Loucy (cell line): ENCODE measurements at regions not wholly inside any gene's neighbourhood (a gene's known extent, or its start where the extent isn't known, plus 50 kb on each side); places are given as distances from the start of the nearest gene placed in this dataset.

Experiments
- H2AFZ ChIP-seq: fragments of 200-600 bp; sonication (generic); 2 replicates; pipeline ENCODE4 v1.6.0; 2016; ENCODE audit warnings: antibody characterized with exemption, mild to moderate bottlenecking, low read length, moderate library complexity
- H3F3A ChIP-seq: fragments of 200-600 bp; 2 replicates; pipeline ENCODE4 v1.6.0; 2016; ENCODE audit warnings: antibody characterized with exemption, low read depth, mild to moderate bottlenecking
- H3K27me3 ChIP-seq: fragments of 200-600 bp; sonication (generic); 2 replicates; pipeline ENCODE4 v1.6.1; 2014; ENCODE audit warnings: low read length, mild to moderate bottlenecking; ENCODE audit not compliant: insufficient read depth, poor library complexity, severe bottlenecking
- H3K36me3 ChIP-seq: fragments of 200-600 bp; sonication (generic); 2 replicates; pipeline ENCODE4 v1.6.1; 2016; ENCODE audit warnings: low read length; ENCODE audit not compliant: insufficient read depth
- H3K4me1 ChIP-seq: fragments of 200-600 bp; sonication (generic); 2 replicates; pipeline ENCODE4 v1.5.1; 2014; ENCODE audit warnings: low read length, mild to moderate bottlenecking; ENCODE audit not compliant: insufficient read depth, poor library complexity, severe bottlenecking
- H3K4me2 ChIP-seq: fragments of 200-600 bp; sonication (generic); 2 replicates; pipeline ENCODE4 v1.6.0; 2014; ENCODE audit warnings: antibody characterized with exemption, low read length, low read depth, mild to moderate bottlenecking; ENCODE audit not compliant: poor library complexity, severe bottlenecking
- H3K4me3 ChIP-seq: fragments of 200-600 bp; sonication (generic); 2 replicates; pipeline ENCODE4 v1.5.1; 2014; ENCODE audit warnings: low read length, mild to moderate bottlenecking, mixed read lengths; ENCODE audit not compliant: poor library complexity, severe bottlenecking
- H3K79me2 ChIP-seq: fragments of 200-600 bp; sonication (generic); 2 replicates; pipeline ENCODE4 v1.6.1; 2014; ENCODE audit warnings: low read length; ENCODE audit not compliant: insufficient read depth
- H3K9ac ChIP-seq: fragments of 200-600 bp; sonication (generic); 2 replicates; pipeline ENCODE4 v1.6.0; 2014; ENCODE audit warnings: mild to moderate bottlenecking, low read depth, low read length, moderate library complexity; ENCODE audit not compliant: poor library complexity, severe bottlenecking
- H3K9me2 ChIP-seq: fragments of 200-600 bp; sonication (generic); replicated peaks from 2 replicates; pipeline ENCODE4 v1.6.1; 2016; ENCODE audit warnings: low read depth, low read length, mixed read lengths
- H3K9me3 ChIP-seq: fragments of 200-600 bp; sonication (generic); 2 replicates; pipeline ENCODE4 v1.6.1; 2014; ENCODE audit warnings: mild to moderate bottlenecking, antibody characterized with exemption, low read length, low read depth; ENCODE audit not compliant: insufficient read depth
- H4K20me1 ChIP-seq: fragments of 200-600 bp; sonication (generic); 2 replicates; pipeline ENCODE4 v1.6.0; 2014; ENCODE audit warnings: antibody characterized with exemption, low read length, mild to moderate bottlenecking; ENCODE audit not compliant: insufficient read depth, poor library complexity, severe bottlenecking
- EZH2phosphoT487 ChIP-seq: fragments of 200-600 bp; IDR thresholded peaks from 2 replicates; pipeline ENCODE4 v1.6.1; 2018; ENCODE audit warnings: antibody characterized with exemption, mild to moderate bottlenecking, moderate library complexity, borderline replicate concordance
- TF ChIP-seq, protein P1 (sequence below): fragments of 200-600 bp; sonication (generic); conservative IDR thresholded peaks from 2 replicates; pipeline ENCODE4 v1.5.1; 2014; ENCODE audit warnings: mild to moderate bottlenecking, antibody characterized with exemption, low read length

DNA sequence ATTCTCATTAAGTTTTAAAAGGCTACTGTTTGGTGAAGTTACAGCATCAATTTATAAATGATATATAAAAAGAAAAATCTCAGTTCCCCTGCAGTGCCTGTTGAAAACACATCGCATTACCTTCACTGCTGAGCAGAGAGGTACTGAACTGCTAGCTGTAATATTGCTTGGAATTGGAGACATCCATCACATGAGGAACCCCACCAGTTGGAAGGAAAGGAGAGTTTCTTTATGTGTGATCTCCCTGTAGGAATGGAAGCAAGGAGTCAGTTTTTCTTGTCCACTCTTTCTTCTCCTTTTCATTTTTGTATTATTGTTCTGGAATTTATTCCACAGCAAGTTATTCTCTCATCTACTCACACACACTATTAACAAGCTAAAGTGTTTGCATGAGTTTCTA, 1586.0 kb upstream of the PRR20A start:
- no peaks in the 10 kb centered on the region for H4K20me1 ChIP-seq
- H3K36me3 ChIP-seq = no peaks in the 10 kb centered on the region
- H3K79me2 ChIP-seq = no peaks in the 10 kb centered on the region
- H3K27me3 ChIP-seq = no peaks in the 10 kb centered on the region
- no peak overlapping the region for H3K4me3 ChIP-seq
- H3F3A ChIP-seq = no peaks in the 10 kb centered on the region
- no peaks in the 10 kb centered on the region; the same call in 1 of the 2 replicates for H3K9me2 ChIP-seq
- H3K9ac ChIP-seq = no peak overlapping the region
- no peaks in the 10 kb centered on the region for H3K9me3 ChIP-seq
- no peak for TF ChIP-seq EZH2phosphoT487
- TF ChIP-seq, protein P1, sequence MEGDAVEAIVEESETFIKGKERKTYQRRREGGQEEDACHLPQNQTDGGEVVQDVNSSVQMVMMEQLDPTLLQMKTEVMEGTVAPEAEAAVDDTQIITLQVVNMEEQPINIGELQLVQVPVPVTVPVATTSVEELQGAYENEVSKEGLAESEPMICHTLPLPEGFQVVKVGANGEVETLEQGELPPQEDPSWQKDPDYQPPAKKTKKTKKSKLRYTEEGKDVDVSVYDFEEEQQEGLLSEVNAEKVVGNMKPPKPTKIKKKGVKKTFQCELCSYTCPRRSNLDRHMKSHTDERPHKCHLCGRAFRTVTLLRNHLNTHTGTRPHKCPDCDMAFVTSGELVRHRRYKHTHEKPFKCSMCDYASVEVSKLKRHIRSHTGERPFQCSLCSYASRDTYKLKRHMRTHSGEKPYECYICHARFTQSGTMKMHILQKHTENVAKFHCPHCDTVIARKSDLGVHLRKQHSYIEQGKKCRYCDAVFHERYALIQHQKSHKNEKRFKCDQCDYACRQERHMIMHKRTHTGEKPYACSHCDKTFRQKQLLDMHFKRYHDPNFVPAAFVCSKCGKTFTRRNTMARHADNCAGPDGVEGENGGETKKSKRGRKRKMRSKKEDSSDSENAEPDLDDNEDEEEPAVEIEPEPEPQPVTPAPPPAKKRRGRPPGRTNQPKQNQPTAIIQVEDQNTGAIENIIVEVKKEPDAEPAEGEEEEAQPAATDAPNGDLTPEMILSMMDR = no peak
- no peak overlapping the region for H3K4me2 ChIP-seq
- no peaks in the 10 kb centered on the region for H3K4me1 ChIP-seq
- no peak overlapping the region for H2AFZ ChIP-seq

DNA sequence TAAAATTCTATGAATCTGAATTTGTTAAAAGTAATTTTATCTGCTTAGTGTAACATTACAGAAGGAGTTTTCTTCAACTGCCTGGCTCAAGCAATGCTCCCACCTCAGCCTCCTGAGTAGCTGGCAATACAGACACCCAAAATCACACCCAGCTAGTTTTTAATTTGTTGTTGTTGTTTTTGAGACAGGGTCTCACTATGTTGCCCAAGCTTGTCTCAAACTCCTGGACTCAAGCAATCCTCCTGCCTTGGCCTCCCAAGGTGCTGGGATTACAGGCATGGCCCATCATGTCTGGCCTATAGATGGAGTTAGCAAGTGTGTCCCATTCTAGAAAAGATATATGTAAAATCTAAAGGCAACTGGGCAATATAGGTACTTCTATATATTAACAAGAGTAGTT, 1580.4 kb upstream of the PRR20A start:
- Histone ChIP-seq H3K9me3 (no peaks in the 10 kb centered on the region), H3K4me3 (no peak overlapping the region), H3F3A (no peaks in the 10 kb centered on the region), H3K79me2 (no peaks in the 10 kb centered on the region), H2AFZ (no peak overlapping the region), H3K4me2 (no peak overlapping the region), H3K9ac (no peak overlapping the region), H3K27me3 (no peaks in the 10 kb centered on the region), H3K9me2 (no peaks in the 10 kb centered on the region), H4K20me1 (no peaks in the 10 kb centered on the region), H3K4me1 (no peaks in the 10 kb centered on the region), H3K36me3 (no peaks in the 10 kb centered on the region)
- TF ChIP-seq, protein P1 = no peak
- TF ChIP-seq EZH2phosphoT487 = no peak

DNA sequence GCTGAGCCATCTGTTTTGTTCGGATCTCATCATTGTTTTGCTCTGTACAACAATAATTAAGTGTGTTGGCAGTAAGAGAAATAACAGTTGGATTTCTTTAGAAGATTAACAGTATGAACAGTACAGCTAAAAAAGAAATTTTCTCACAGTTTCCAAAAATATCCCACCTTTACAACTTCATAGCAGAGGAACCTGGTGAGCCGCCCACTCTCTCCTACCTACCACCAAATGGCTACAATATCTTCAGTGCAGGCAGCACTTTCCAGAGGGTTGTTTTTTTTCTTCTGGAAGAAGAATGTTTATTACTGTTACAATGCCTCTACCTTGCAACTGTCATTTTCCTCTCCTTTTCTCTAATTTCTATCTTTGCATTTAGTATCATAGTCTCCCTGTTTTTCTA, 1577.5 kb upstream of the PRR20A start:
- no peaks in the 10 kb centered on the region for H3F3A ChIP-seq
- H3K4me3 ChIP-seq = no peak overlapping the region
- H3K9ac ChIP-seq = no peak overlapping the region
- no peak overlapping the region for H2AFZ ChIP-seq
- no peaks in the 10 kb centered on the region for H3K9me2 ChIP-seq
- H3K4me1 ChIP-seq = no peaks in the 10 kb centered on the region
- no peaks in the 10 kb centered on the region for H3K27me3 ChIP-seq
- H4K20me1 ChIP-seq = no peaks in the 10 kb centered on the region
- no peaks in the 10 kb centered on the region for H3K36me3 ChIP-seq
- H3K9me3 ChIP-seq = no peaks in the 10 kb centered on the region
- no peak overlapping the region for H3K4me2 ChIP-seq
- no peaks in the 10 kb centered on the region for H3K79me2 ChIP-seq
- TF ChIP-seq, protein P1 = no peak
- no peak for TF ChIP-seq EZH2phosphoT487
